ENCODE measurements at regions not wholly inside any gene's neighbourhood (a gene's known extent, or its start where the extent isn't known, plus 50 kb on each side); places are given as distances from the start of the nearest gene placed in this dataset.
A peak's percentile ranks its signal among the peaks of the same experiment; 100 is the strongest.
"Not testable (repeated sequence)": the region's sequence is repeated elsewhere in the genome, so short reads cannot be mapped to it uniquely, and the experiment has no call there.

DNA sequence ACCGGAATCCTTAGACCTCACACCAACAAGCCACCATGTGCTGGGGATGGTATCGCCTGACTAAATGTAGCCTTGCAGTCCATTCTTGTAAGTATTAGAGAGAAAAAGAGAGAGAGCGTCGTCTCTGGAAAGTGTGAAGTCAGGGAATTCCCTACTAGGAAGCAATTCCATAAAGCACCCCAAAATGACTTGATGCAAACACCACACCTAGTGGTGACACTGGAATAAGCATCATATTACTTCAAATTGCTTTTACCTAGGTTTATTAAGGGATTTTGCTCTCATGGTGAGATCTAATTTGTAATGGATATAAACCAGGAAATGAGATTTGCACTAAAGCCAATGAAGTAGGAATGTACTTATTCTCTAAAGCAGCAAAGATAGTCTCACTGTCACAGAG is 111.4 kb upstream of the METTL9 start:
- DNase-seq (ENCODE audit: low read depth, low spot score), result not testable (repeated sequence)

DNA sequence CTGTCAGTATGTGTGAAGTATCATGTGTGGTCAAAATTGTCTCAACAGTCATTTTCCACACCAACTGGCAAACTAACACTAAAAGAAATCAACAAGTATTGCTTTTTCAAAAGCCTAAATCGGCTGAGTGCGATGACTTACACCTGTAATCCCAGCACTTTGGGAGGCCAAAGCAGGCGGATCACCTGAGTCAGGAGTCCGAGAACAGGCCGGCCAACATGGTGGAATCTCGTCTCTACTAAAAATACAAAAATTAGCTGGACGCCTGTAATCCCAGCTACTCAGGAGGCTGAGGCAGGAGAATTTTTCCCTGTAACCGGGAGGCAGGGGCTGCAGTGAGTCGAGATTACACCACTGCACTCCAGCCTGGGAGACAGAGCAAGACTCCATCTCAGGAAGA is 100.3 kb upstream of the METTL9 start:
- DNase-seq (ENCODE audit: low read depth, low spot score), result not testable (repeated sequence)

DNA sequence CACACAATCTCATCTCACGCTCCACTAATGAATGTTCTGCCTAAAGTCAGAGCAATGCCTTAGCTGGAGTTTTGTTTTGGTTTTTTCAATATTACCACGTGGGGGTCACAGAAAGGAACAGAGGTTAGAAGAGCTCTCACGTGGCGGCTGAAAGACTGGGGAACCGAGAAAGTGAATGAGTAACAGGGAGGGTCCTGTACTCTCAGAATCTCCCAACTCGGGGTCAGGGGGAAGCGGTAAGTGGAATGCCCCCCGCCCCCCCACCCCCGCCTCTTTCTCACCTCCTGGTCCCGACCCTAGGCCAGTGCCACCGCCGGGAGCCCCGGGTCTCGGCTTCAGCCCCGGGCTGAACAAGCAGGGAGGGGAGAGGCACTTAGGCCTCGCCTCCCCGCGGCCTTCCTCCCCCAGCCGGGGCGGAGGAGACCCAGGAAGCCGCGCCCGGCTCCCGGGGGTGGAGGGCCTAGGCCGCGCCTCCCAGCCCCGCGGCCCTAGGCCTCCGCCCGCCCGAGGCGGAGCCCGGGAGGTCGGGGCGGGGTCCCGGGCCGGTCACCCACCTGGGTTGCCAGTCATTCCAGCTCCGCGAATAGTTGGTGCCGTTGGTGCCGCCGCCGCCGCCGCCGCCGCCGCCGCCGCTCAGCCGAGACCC is 98.0 kb upstream of the METTL9 start:
- not testable (repeated sequence) for DNase-seq (ENCODE audit: low read depth, low spot score)

DNA sequence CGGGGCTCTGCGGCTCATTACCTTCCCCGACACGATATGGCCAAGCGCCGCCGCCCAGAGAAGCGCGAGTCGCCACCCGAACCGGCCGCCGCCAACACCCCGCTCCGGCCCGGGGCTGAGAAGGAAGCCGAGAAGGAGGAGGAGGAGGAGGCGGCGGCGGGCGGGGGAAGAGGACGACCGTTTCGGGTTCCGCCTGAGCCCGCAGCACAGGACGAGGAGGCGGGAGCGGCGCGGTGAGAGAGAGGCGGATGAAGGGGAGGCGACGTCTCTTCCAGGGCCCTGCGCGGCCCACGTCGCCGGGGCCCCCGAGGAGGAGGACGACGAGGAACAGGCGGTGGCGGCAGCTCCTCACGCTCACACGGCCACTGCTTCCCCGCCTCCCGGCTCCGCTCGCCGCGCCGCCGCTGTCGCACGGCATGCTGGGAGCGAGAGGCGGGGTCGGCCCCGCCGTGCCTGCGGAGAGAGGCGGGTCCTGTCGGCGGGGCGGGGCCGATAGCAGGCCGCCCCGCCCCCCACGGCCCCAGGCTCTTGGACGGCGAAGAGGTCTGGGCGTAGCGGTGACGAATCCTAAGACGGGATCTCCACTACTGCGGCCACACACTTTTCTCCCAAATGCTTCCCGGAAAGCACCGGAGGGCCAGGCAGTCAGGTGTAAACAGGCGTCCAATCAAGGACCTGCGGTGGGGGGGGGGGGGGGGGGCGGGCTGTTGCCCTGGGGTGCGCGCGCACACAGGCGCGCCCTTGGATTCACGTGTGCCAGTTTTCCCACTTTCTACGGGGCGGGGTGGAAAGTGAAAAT is 97.3 kb upstream of the METTL9 start:
- peak; percentile 59 for DNase-seq (ENCODE audit: low read depth, low spot score)

DNA sequence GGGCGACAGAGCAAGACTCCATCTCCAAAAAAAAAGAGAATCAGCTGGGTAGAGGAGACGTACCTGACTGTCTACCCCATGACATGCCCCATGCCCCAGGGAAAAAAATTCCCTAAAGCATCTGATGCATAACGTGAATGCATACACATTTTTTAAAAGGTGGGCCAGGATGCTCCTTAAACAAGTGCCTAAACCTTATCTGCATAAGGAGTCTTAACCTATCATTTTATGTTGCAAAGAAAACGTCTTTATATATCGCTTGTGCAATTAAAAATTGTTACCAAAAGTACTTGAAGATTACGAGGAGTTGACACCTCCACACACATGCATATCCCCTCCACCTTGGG is 95.8 kb upstream of the METTL9 start:
- DNase-seq (ENCODE audit: low read depth, low spot score), result not testable (repeated sequence)

DNA sequence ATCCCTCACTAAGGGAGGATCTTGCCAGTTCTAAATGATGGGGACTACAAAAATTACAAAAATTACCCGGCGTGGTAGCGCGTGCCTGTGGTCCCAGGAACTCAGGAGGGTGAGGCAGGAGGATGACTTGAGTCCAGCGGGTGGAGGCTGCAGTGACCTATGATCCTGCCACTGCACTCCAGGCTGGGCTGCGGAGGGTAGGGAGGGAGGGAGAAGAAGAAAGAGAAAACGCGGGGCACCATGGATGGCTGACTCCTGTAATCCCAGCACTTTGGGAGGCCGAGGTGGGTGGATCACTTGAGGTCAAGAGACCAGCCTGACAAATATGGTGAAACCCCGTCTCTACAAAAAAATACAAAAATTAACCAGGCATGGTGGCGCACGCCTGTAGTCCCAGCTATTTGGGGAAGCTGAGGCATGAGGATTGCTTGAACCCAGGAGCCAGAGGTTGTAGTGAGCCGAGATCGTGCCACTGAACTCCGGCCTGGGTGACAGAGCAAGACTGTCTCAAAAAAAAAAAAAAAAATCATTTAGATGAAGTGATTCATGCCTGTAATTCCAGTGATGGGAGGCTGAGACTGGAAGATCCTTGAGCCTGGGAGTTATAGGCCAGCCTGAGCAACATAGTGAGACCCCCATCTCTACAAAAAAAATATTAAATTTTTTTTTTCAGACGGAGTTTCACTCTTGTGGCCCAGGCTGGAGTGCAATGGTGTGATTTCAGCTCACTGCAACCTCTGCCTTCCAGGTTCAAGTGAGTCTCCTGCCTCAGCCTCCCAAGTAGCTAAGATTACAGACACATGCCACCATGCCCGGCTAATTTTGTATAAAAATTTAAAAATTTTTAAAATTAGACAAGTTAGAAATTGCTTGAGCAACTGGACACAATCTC is 95.2 kb upstream of the METTL9 start:
- not testable (repeated sequence) for DNase-seq (ENCODE audit: low read depth, low spot score)

DNA sequence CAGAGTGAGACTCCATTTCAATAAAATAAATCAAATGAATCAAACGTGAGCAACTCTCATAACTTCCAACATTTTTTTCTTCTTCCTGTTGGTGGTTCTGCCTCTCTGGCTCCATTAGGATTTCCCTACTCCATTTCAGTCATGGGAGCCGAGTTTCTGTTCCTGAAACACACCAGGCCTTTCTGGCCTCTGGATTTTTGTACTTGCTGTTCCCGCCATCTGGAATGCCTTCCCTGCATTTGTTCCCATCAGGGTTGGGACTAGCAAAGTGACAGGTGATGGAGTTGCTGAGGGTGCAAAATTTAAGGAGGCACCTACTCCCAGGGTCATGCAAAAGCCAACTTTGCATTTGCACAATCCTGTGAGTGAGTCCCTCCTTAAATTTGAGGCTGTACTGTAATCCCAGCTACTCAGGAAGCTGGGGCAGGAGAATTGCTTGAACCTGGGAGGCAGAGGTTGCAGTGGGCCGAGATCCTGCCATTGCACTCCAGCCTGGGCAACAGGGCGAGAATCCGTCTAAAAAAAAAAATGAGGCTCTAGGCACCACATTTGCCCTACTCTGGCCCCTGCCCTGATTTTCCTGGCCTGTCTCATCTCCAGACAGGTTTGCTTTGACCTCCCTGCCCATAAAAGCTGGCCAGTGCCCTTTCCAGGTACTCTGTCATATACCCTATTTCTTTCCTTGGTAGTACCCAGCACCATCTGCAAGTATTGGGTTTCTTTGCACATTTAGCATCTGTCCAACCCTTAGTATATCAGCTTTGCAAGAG is 93.4 kb upstream of the METTL9 start:
- not testable (repeated sequence) for DNase-seq (ENCODE audit: low read depth, low spot score)

DNA sequence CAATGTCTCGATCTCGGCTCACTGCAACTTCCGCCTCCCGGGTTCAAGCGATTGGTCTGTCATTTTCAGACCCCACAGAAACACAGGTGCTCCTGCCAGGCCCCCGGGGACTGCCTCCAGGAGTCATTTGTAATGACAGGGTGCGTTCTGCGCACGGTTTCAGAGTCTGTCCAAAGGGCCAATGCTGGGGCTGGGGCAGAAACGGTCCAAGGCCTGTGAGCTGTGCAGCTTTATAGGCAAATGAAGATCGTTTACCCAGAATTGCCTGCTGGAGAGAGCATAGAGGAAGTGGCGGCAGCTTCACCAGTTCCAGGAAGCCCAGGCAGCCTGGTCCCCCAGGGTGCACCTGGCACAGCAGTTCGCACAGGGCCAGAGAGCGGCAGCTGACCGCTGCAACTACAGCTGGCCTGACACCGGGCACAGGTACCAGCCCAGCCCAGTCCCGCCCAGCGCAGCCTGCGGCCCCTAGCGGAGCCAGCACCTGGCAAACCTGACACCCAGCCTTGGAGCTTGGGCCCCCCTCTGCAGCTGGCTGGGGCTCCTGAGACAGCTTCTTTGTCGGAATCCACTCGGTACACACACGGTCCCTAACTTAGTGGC is 92.4 kb upstream of the METTL9 start:
- not testable (repeated sequence) for DNase-seq (ENCODE audit: low read depth, low spot score)

DNA sequence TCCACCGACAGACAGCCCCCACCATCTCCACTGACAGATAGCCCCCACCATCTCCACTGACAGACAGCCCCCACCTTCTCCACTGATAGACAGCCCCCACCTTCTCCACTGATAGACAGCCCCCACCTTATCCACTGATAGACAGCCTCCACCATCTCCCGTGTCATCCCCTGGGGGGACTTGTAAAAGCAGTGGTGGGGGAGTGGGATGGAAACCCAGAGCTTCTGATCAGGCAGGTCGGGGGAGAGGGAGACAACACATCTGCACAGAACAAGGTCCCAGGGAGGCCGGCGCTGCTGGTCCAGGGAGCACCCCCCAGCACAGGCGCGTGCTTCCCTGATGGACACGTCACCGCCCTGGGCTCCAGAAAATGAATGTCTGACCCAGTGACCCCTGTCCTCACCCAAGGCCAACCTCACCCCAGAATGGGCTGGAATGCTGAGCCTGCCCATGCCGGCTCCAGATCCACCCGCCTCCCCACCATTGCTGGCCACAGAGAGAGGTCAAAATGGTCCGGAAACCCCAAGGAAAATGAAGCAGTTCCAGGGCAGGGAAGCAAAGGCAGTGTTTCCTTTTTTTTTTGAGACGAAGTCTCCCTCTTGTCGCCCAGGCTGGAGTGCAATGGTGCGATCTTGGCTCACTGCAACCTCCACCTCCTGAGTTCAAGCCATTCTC is 91.6 kb upstream of the METTL9 start:
- DNase-seq (ENCODE audit: low read depth, low spot score), result not testable (repeated sequence)

DNA sequence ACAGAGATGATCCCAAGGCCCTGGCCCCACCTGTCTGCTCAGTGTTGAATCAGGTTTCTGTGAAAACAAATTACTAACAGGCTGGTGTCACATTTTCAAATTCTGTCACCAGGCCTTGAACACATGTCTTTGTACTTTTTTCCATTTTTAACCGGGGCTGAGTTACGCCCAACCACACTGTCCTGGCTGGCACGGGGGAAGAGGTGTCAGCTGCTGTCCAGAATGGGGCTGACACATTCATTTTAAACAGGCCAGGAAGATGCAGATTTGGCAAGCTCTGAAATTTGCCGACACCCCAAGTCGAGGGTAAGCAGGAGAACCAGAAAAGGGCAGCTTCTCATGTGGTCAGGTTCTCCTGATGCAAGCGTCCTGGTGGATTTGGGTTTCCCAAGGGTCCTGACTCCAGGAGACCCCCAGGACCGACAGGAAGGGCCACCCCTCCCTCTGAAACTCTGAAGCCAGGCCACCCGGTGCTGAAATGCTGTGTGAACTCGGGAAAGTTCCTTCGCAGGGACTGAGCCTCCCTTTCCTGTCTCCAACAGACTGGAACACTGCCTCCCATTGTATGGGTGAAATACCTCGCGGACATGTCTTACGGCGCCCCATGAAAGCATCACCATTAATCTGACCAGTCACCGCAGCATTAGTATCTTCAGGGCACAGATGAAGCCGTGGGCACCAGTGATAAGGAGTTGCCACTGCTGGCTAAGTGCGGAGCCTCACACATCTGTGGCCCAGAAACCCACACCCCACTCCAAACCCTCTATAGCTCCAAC is 90.5 kb upstream of the METTL9 start:
- not testable (repeated sequence) for DNase-seq (ENCODE audit: low read depth, low spot score)

DNA sequence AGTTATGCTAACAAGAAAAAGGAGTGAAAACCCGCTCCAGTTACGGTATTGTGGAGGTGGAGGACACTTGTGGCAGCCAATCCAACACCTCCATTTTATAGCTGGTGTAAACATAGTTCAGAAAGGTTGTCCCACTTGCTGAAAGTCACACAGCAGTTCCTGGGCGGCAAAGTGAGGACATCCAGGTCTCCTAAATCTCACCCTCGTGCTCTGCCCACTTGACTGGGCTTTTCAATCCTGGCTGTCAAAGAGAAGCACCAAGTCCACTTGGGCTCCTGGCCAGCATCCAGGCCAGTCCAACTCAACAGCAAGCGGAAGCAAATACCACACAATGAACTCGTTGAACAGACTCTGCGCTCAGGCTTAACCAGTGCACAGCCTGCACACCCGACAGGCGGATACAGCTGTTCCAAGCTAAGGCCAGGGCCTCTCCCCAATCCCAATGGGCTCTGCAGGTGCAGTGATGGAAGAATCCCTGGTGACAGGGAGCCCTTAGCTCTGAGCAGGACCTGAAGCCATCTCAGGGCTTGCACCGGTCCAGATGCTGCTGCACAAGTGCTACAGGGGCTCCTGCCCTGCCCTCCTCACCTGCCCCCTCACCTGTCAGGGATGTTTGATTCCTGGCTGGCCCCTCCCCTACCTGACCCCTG is 89.8 kb upstream of the METTL9 start:
- DNase-seq (ENCODE audit: low read depth, low spot score), result not testable (repeated sequence)

DNA sequence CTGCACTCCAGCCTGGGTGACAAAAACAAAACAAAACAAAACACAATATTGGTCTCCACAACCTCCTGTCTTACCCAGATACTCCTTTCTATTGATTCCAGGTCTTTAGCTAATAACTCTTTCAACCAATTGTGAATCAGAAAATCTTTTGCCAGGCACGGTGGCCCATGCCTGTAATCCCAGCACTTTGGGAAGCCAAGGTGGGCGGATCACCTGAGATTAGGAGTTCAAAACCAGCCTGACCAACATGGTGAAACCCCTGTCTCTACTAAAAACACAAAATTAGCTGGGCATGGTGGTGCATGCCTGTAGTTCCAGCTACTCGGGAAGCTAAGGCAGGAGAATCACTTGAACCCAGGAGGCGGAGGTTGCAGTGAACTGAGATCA is 88.5 kb upstream of the METTL9 start:
- not testable (repeated sequence) for DNase-seq (ENCODE audit: low read depth, low spot score)

DNA sequence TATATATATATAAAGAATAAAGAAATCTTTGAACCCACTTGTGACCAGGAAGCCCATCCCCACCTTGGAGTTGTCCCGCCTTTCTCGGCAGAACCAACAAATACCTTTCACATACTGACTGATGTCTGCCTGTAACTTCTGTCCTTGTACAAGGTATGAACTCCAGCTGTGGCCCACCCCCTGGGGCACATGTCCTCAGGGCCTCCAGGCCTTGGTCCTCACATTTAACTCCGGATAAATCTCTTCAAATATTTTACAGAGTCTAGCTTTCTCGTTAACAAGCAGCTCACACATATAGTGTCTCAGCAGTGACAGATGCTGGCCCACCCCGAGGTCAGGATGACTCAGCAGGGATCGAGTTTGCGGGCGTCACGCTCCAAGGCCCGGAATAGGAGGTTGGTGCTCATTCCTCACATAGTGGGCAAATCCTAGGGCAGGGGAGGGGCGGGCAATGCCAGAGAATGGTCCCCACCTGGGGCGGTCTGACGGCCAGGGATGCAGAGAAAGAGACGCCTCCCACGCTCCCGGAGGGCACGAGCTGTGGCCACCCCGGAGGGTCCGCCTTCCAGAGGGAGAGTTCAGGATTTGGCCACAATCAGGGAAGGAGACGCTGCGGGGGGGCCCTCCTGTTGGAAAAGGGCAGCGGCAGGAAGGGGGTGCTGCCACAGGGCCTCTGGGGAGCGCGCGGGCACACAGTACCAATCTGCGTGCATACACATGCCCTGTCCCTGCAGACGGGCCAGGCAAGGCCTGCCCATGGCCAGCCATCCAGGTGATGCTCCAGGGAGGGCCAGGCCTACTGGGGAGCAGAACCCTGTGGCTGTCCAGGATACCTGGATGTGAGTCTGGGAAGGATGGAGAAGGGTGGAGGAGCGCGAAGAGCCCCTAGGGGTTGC is 87.8 kb upstream of the METTL9 start:
- DNase-seq (ENCODE audit: low read depth, low spot score), result not testable (repeated sequence)

DNA sequence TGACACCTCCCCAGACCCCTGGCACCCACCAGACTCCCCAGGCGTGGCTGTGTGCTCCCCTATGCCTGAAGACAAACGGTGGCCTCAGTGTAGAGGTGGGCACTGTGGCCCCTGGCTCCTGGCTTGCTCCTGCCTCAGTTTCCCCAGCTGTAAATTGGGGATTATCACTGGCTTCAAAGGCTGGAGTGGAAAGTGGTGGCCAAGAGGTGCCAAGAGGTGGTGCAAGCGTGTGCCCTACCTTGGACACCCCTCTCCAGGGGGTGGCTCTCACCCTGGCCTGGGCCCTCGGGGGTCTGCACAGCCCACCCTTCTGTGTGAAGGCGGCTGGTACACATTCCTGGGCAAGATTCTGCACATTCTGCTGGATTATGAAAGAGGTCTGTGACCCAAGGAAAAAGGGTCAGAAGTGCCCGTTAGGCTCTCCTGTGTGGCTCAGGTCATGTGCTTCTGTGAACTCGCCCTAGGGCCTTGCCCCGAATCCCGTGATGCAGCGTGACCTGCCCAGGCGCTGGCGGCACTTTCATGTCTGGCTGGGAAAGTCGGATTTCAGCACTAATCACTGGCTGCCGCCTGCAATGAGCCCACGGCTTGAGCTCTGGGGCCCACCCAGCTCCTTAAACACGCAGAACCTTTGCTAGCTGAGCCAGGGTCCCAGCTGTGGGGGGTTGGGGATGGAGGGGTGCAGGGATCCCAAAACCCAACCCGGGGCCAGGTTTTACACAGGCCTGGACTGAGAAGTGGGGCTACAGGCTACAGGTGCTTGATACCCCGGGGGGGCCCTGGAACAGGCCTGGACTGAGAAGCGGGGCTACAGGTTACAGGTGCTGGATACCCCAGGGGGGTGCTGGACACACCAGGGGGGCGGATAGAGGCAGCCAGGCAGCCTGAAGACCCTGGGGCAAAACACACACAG is 86.8 kb upstream of the METTL9 start:
- DNase-seq (ENCODE audit: low read depth, low spot score), result not testable (repeated sequence)

DNA sequence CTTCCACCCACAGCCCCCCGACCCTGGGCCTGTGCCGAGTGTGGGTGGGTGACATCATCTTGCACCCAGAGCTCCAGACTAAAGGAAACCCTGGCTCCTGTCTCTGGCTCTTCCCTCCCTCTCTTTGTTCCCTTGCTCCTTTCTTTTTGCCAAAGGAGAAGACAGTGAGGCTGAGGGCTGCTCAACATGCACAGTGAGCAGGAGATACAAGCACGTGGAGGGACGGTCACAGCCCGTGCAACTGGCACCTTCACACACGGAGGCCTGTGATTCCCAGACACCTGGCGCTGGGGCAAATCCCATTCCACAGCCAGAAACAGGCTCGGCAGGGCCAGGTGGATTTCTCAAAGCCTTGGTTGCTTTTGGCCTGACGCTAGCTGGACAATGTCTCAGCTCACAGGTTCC is 86.0 kb upstream of the METTL9 start:
- not testable (repeated sequence) for DNase-seq (ENCODE audit: low read depth, low spot score)

DNA sequence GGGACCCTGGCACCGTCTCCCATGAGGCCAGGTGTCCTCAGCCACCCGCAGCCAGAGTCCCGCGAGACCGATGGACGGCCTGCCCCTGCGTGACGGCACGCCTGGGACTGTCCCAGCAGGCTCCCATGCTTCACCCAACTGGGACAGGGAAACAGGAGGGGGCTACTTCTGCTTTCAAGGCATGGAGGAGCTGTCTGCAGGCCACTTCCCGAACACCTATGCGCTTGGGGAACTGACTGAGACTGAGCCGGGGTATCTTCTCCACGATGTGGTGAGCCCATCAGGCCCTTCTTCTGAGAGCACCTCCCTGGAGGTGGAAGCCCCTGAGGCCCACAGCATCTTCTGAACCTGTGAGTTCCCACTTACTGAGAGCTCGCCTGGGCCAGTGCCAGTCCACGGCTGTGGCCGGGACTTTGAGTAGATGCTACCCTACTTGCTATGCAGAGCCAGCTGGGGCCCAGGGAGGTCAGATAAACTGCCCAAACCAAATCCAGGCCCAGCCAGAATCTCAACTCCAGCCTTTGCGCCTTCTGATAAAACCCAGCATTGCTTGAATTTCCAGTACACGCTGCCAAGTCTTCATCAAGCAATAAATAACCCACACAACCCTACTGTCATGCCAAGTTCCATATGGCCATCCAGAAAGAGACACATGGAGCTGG is 85.4 kb upstream of the METTL9 start:
- not testable (repeated sequence) for DNase-seq (ENCODE audit: low read depth, low spot score)

DNA sequence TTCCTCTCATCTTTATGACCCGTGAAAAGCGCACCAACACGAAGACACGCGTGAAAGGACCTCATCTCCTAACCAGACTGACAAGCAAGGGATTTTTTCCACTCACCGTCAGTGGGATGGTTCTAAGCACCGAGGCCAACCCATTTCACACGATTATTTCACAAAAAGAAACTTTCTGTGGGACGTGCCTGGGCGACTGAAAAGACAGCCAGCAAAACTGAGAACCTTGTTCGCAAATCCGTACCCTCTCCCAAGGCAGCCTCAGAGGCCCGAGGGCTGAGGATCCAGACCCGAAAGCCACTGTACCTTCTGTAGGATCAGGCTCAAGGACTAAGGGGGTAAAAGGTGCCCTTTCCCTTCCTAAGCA is 84.9 kb upstream of the METTL9 start:
- DNase-seq (ENCODE audit: low read depth, low spot score), result not testable (repeated sequence)

Measured in smooth muscle cell of the brain vasculature (primary cell).